Lung (tissue), 11 donors: ENCODE measurements at regions not wholly inside any gene's neighbourhood (a gene's known extent, or its start where the extent isn't known, plus 50 kb on each side); places are given as distances from the start of the nearest gene placed in this dataset.

Experiments
- ATAC-seq: fragments of 200-7000 bp; cut with Tn5 transposase; one replicate; pipeline ENCODE4 v1.9.1; 2020; ENCODE audit warnings: moderate number of reproducible peaks; ENCODE audit not compliant: insufficient read depth, low FRiP score
- DNase-seq, 3 donors: peaks; one replicate each; pipeline ENCODE4 v3.0.0-alpha.2; 2013 to 2017
- H3K27ac ChIP-seq, 2 donors: one replicate each; pipeline ENCODE4 v1.5.1; 2013; ENCODE audit warnings: mild to moderate bottlenecking in 2 of 2, moderate library complexity in 2 of 2, control low read depth in 1 of 2, inconsistent platforms in 1 of 2, low read depth in 1 of 2, low read length in 1 of 2
- H3K27me3 ChIP-seq, 3 donors: one replicate each; pipeline ENCODE4 v1.5.1; 2013; ENCODE audit warnings: low read length in 2 of 3; ENCODE audit not compliant: control insufficient read depth in 3 of 3, insufficient read depth in 3 of 3
- H3K36me3 ChIP-seq, 4 donors: one replicate each; pipeline ENCODE4 v1.5.1; 2013; ENCODE audit warnings: low read length in 4 of 4, mild to moderate bottlenecking in 1 of 4, moderate library complexity in 1 of 4; ENCODE audit not compliant: control insufficient read depth in 4 of 4, insufficient read depth in 4 of 4
- H3K4me1 ChIP-seq, 5 donors: one replicate each; pipeline ENCODE4 v1.5.1; 2013; ENCODE audit warnings: low read length in 5 of 5, mild to moderate bottlenecking in 2 of 5, moderate library complexity in 1 of 5; ENCODE audit not compliant: control insufficient read depth in 5 of 5, insufficient read depth in 5 of 5
- H3K4me3 ChIP-seq: one replicate; pipeline ENCODE4 v1.5.1; 2013; ENCODE audit warnings: mild to moderate bottlenecking, control low read depth, moderate library complexity
- H3K9ac ChIP-seq, 2 donors: one replicate each; pipeline ENCODE4 v1.5.1; 2013; ENCODE audit warnings: low read length in 2 of 2, control low read depth in 1 of 2; ENCODE audit not compliant: insufficient read depth in 1 of 2
- H3K9me3 ChIP-seq, 4 donors: one replicate each; pipeline ENCODE4 v1.5.1; 2013; ENCODE audit warnings: low read length in 3 of 4, mild to moderate bottlenecking in 1 of 4, moderate library complexity in 1 of 4; ENCODE audit not compliant: control insufficient read depth in 4 of 4, insufficient read depth in 3 of 4
- WGBS, 2 donors: extraction: QIAGEN DNeasy Blood & Tissue Kit; methylation state at CpG; one replicate each; pipeline ENCODE4 v1.1.7; 2013; 5-methylcytosine and 5-hydroxymethylcytosine counted together
- TF ChIP-seq, protein P1 (sequence below): IDR thresholded peaks from 2 replicates; pipeline ENCODE4 v1.5.1; 2012; ENCODE audit warnings: mild to moderate bottlenecking; ENCODE audit errors: control extremely low read depth, extremely low read depth
- donor health status: control.
- donor health status: control.
- donor health status: Bipolar disorder and iron deficiency.
- donor health status: healthy.
- donor health status: DM: yes; HTN: yes; CAD: no.

DNA sequence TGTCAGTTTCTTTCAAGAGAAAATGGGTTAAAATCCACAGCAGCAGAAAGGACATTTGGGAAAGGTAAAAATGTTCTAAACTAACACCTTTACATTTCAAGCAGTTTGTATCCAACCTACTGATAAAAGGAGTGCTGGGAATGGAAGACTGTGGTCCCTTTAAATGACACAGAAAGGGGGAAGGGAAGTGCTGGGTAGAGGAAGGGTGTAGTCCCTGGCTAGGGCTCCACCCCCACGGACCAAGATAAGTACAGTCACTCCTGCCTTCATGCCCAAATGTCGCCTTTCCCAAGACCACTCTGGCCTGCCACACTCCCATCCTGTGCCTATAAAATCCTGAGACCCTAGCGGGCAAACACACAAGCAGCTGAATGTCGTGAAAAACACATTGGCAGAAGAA lies 350.9 kb upstream of the POU1F1 start:
- no peaks in the 10 kb centered on the region for H3K4me1 ChIP-seq
- H3K36me3 ChIP-seq: no peaks in the 10 kb centered on the region
- no peak overlapping the region for H3K4me3 ChIP-seq
- peaks cover 0 to 4% (median 0%) of the 10 kb centered on the region in 4 donors for H3K9me3 ChIP-seq
- H3K27ac ChIP-seq: no peak overlapping the region
- DNase-seq (no peak), ATAC-seq (no peak)
- H3K27me3 ChIP-seq: no peaks in the 10 kb centered on the region
- 68 to 71% methylated on average over 4 of the region's 4 CpGs for WGBS, 2 donors
- H3K9ac ChIP-seq: no peak overlapping the region
- TF ChIP-seq, protein P1, sequence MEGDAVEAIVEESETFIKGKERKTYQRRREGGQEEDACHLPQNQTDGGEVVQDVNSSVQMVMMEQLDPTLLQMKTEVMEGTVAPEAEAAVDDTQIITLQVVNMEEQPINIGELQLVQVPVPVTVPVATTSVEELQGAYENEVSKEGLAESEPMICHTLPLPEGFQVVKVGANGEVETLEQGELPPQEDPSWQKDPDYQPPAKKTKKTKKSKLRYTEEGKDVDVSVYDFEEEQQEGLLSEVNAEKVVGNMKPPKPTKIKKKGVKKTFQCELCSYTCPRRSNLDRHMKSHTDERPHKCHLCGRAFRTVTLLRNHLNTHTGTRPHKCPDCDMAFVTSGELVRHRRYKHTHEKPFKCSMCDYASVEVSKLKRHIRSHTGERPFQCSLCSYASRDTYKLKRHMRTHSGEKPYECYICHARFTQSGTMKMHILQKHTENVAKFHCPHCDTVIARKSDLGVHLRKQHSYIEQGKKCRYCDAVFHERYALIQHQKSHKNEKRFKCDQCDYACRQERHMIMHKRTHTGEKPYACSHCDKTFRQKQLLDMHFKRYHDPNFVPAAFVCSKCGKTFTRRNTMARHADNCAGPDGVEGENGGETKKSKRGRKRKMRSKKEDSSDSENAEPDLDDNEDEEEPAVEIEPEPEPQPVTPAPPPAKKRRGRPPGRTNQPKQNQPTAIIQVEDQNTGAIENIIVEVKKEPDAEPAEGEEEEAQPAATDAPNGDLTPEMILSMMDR: no peak

DNA sequence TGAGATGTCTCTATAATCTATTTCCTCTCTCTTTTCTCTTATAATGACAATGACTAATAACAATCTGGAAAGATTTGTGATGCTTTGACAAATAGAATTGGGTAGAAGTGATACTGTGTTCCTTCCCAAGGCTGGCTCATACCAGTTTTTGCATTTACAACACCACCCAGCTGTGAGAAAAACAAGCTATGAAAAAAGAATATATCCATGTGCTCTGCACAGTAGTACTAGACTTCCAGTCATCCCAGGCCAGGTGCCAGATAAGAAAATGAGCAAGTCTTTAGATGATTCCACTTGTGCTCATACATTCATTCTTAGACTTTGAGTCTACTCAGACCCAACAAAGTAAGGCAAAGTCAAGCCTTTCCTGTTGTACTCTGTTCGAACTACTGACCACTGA lies 350.2 kb upstream of the POU1F1 start:
- WGBS, 2 donors: 81 to 83% methylated on average over 1 of the region's 1 CpG
- no peaks in the 10 kb centered on the region for H3K36me3 ChIP-seq
- no peak overlapping the region for H3K4me3 ChIP-seq
- H3K9ac ChIP-seq: no peak overlapping the region
- DNase-seq: no peak
- no peaks in the 10 kb centered on the region for H3K27me3 ChIP-seq
- no peaks in the 10 kb centered on the region for H3K4me1 ChIP-seq
- ATAC-seq: no peak
- peaks cover 0 to 4% (median 0%) of the 10 kb centered on the region in 4 donors for H3K9me3 ChIP-seq
- no peak overlapping the region for H3K27ac ChIP-seq
- TF ChIP-seq, protein P1: no peak

GRCh38 chr3:87625876-87626275 lies 349.5 kb upstream of the POU1F1 start:
- Histone ChIP-seq H3K27ac (no peak overlapping the region), H3K27me3 (no peaks in the 10 kb centered on the region), H3K4me1 (no peaks in the 10 kb centered on the region), H3K4me3 (no peak overlapping the region), H3K9me3 (peaks cover 0 to 3% (median 0%) of the 10 kb centered on the region in 4 donors), H3K36me3 (no peaks in the 10 kb centered on the region), H3K9ac (no peak overlapping the region)
- TF ChIP-seq, protein P1: no peak
- 89 to 96% methylated on average over 2 of the region's 2 CpGs for WGBS, 2 donors
- DNase-seq (no peak), ATAC-seq (no peak)

DNA sequence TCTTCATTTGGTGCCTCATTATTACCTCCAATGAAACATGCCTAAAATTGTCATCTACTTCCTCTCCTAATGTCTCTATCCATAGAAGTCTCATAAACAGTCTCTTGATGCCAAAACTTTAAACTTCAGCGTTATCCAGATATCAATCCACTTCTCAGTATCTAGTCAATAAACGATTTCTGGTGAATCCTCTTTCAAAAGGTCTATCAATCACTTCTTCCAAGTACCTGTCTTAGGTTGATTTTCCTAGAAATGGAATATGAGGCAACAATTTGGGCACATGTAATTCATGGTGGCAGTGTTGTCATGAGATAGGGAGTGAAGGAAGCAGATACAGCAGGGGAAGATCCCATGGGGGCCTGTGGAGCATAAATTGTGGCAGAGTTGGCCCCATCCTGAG lies 348.5 kb upstream of the POU1F1 start:
- no peaks in the 10 kb centered on the region for H3K36me3 ChIP-seq
- no peak overlapping the region for H3K27ac ChIP-seq
- no peak overlapping the region for H3K4me3 ChIP-seq
- no peaks in the 10 kb centered on the region for H3K4me1 ChIP-seq
- TF ChIP-seq, protein P1: no peak
- ATAC-seq: no peak
- WGBS, 2 donors: 72 to 87% methylated on average over 2 of the region's 2 CpGs
- no peak overlapping the region for H3K9ac ChIP-seq
- no peaks in the 10 kb centered on the region for H3K9me3 ChIP-seq
- DNase-seq: no peak
- no peaks in the 10 kb centered on the region for H3K27me3 ChIP-seq
